GM23338 (cell line): ENCODE measurements at regions not wholly inside any gene's neighbourhood (a gene's known extent, or its start where the extent isn't known, plus 50 kb on each side); places are given as distances from the start of the nearest gene placed in this dataset.
"Not testable (repeated sequence)": the region's sequence is repeated elsewhere in the genome, so short reads cannot be mapped to it uniquely, and the experiment has no call there.

Experiments
- ATAC-seq: fragments of 200-7000 bp; cut with Tn5 transposase; 3 replicates; pipeline ENCODE4 v1.9.1; 2020
- DNase-seq: peaks from one replicate; pipeline ENCODE4 v3.0.0-alpha.2; 2015; ENCODE audit warnings: low spot score
- H2AFZ ChIP-seq: fragments of 200-600 bp; sonication (generic); 2 replicates; pipeline ENCODE4 v1.8.0; 2016; ENCODE audit warnings: antibody characterized with exemption, mild to moderate bottlenecking, moderate library complexity
- H3F3A ChIP-seq: fragments of 200-600 bp; sonication (generic); replicated peaks from 2 replicates; pipeline ENCODE4 v1.8.0; 2017; ENCODE audit warnings: antibody characterized with exemption, mixed run types, low read depth
- H3K27ac ChIP-seq: fragments of 200-600 bp; sonication (generic); 2 replicates; pipeline ENCODE4 v1.6.1; 2016; ENCODE audit warnings: low read depth
- H3K27me3 ChIP-seq: fragments of 200-600 bp; sonication (generic); 2 replicates; pipeline ENCODE4 v1.8.0; 2016; ENCODE audit warnings: mild to moderate bottlenecking, mixed run types, moderate library complexity; ENCODE audit not compliant: insufficient read depth
- H3K36me3 ChIP-seq: fragments of 200-600 bp; sonication (generic); 2 replicates; pipeline ENCODE4 v1.8.0; 2016; ENCODE audit warnings: mild to moderate bottlenecking; ENCODE audit not compliant: insufficient read depth
- H3K4me1 ChIP-seq: fragments of 200-600 bp; sonication (generic); 2 replicates; pipeline ENCODE4 v1.8.0; 2016; ENCODE audit warnings: mild to moderate bottlenecking, moderate library complexity; ENCODE audit not compliant: insufficient read depth
- H3K4me2 ChIP-seq: fragments of 200-600 bp; sonication (generic); 2 replicates; pipeline ENCODE4 v1.7.1; 2017; ENCODE audit warnings: mixed run types
- H3K4me3 ChIP-seq: fragments of 200-600 bp; sonication (generic); 2 replicates; pipeline ENCODE4 v1.6.1; 2016; ENCODE audit warnings: mixed run types
- H3K79me2 ChIP-seq: fragments of 200-600 bp; sonication (generic); replicated peaks from 2 replicates; pipeline ENCODE4 v1.8.0; 2017; ENCODE audit warnings: mild to moderate bottlenecking; ENCODE audit not compliant: insufficient read depth
- H3K9me2 ChIP-seq: fragments of 200-600 bp; sonication (generic); 2 replicates; pipeline ENCODE4 v1.8.0; 2017; ENCODE audit not compliant: insufficient read depth
- H4K20me1 ChIP-seq: fragments of 200-600 bp; sonication (generic); replicated peaks from 2 replicates; pipeline ENCODE4 v1.8.0; 2017; ENCODE audit warnings: mild to moderate bottlenecking; ENCODE audit not compliant: insufficient read depth
- H3K27ac Mint-ChIP-seq: 2 replicates; pipeline ENCODE4 v1.8.0; 2020; ENCODE audit warnings: inconsistent platforms, mild to moderate bottlenecking, moderate library complexity, mixed read lengths
- H3K27me3 Mint-ChIP-seq: 3 replicates; pipeline ENCODE4 v1.8.0; 2022; ENCODE audit warnings: low read depth, mild to moderate bottlenecking, moderate library complexity, mixed read lengths, inconsistent platforms; ENCODE audit not compliant: insufficient read depth, poor library complexity
- H3K36me3 Mint-ChIP-seq: 3 replicates; pipeline ENCODE4 v1.8.0; 2021; ENCODE audit warnings: low read depth, mild to moderate bottlenecking, inconsistent platforms, moderate library complexity, mixed read lengths
- H3K4me1 Mint-ChIP-seq: 3 replicates; pipeline ENCODE4 v1.8.0; 2020; ENCODE audit warnings: mild to moderate bottlenecking, inconsistent platforms, mixed read lengths
- H3K4me3 Mint-ChIP-seq: 3 replicates; pipeline ENCODE4 v1.8.0; 2021; ENCODE audit warnings: moderate library complexity, mild to moderate bottlenecking, inconsistent platforms, mixed read lengths
- H3K9me3 Mint-ChIP-seq: 3 replicates; pipeline ENCODE4 v1.8.0; 2020; ENCODE audit warnings: moderate library complexity, mild to moderate bottlenecking, inconsistent platforms, mixed read lengths
- CREB1 ChIP-seq: fragments of 250-450 bp; sonication (Bioruptor Pico); IDR thresholded peaks from 2 replicates; pipeline ENCODE4 v1.5.0; 2020; ENCODE audit warnings: low read depth, mild to moderate bottlenecking, moderate library complexity
- ETS1 ChIP-seq: IDR thresholded peaks from 2 replicates; pipeline ENCODE4 v1.6.1; 2016; ENCODE audit warnings: antibody characterized with exemption
- ZNF462 ChIP-seq: fragments of 250-450 bp; sonication (Bioruptor Pico); IDR thresholded peaks from 2 replicates; pipeline ENCODE4 v1.5.0; 2020; ENCODE audit warnings: mild to moderate bottlenecking, moderate library complexity

- no peak for TF ChIP-seq ZNF462
These were observed 132.5 kb downstream of the RPL10L start (continued) for GRCh38 chr14:46519121-46519520.

- not testable (repeated sequence) for H3K4me1 Mint-ChIP-seq, H3K4me1 ChIP-seq, H3K27me3 Mint-ChIP-seq, H3K27me3 ChIP-seq, H3K4me3 ChIP-seq, H3K79me2 ChIP-seq, H3K4me3 Mint-ChIP-seq, H3F3A ChIP-seq, H3K36me3 ChIP-seq, H3K27ac Mint-ChIP-seq, ATAC-seq, H3K9me2 ChIP-seq, H4K20me1 ChIP-seq, H3K4me2 ChIP-seq, H3K27ac ChIP-seq, DNase-seq
- H3K9me3 Mint-ChIP-seq, result peaks cover 21% of the 10 kb centered on the region
- 0 out of 2 replicates have a peak overlapping the region, but pooled peaks have one; percentile 63 for H2AFZ ChIP-seq
- H3K36me3 Mint-ChIP-seq, result peaks cover 15% of the 10 kb centered on the region
These were observed 142.8 kb downstream of the RPL10L start for GRCh38 chr14:46508752-46509151.

GRCh38 chr14:46499521-46499920 lies 152.1 kb downstream of the RPL10L start:
- Histone ChIP-seq H3F3A (no peaks in the 10 kb centered on the region), H3K4me1 (no peaks in the 10 kb centered on the region), H3K4me3 (no peak overlapping the region), H3K27me3 (no peaks in the 10 kb centered on the region), H4K20me1 (no peaks in the 10 kb centered on the region), H3K79me2 (no peaks in the 10 kb centered on the region), H3K4me2 (no peak overlapping the region), H3K9me2 (no peaks in the 10 kb centered on the region), H3K27ac (no peak overlapping the region), H2AFZ (no peak overlapping the region; the same call in 1 of the 2 replicates), H3K36me3 (no peaks in the 10 kb centered on the region)
- Mint-ChIP-seq H3K4me3 (no peak overlapping the region), H3K4me1 (no peaks in the 10 kb centered on the region), H3K27ac (no peak overlapping the region), H3K9me3 (no peaks in the 10 kb centered on the region), H3K27me3 (peaks cover 3% of the 10 kb centered on the region), H3K36me3 (no peaks in the 10 kb centered on the region)
- ATAC-seq (no peak), DNase-seq (no peak)
- TF ChIP-seq CREB1 (CRISPR knock-in tag) (no peak), ETS1 (no peak), ZNF462 (no peak)
